Urinary bladder (tissue), 3 donors: ENCODE measurements at regions not wholly inside any gene's neighbourhood (a gene's known extent, or its start where the extent isn't known, plus 50 kb on each side); places are given as distances from the start of the nearest gene placed in this dataset.
"Not testable (repeated sequence)": the region's sequence is repeated elsewhere in the genome, so short reads cannot be mapped to it uniquely, and the experiment has no call there.

Experiments
- DNase-seq: peaks from one replicate; pipeline ENCODE4 v3.0.0-alpha.2; 2015; ENCODE audit errors: extremely low spot score
- H3K27ac ChIP-seq: one replicate; pipeline ENCODE4 v1.5.1; 2013; ENCODE audit warnings: low read depth, mild to moderate bottlenecking, moderate library complexity
- H3K36me3 ChIP-seq: one replicate; pipeline ENCODE4 v1.6.1; 2013; ENCODE audit warnings: mild to moderate bottlenecking, moderate library complexity; ENCODE audit not compliant: insufficient read depth
- H3K4me1 ChIP-seq: one replicate; pipeline ENCODE4 v1.6.1; 2013; ENCODE audit warnings: mild to moderate bottlenecking, moderate library complexity; ENCODE audit not compliant: insufficient read depth
- H3K4me3 ChIP-seq: one replicate; pipeline ENCODE4 v1.5.1; 2013; ENCODE audit warnings: low read depth, low read length
- WGBS: extraction: QIAGEN DNeasy Blood & Tissue Kit; methylation state at CpG from one replicate; pipeline ENCODE4 v1.1.7; 2013; 5-methylcytosine and 5-hydroxymethylcytosine counted together
- donor health status: healthy with polysubstance abuse.
- donor health status: healthy.

GRCh38 chr1:181319907-181320306 is 163.4 kb upstream of the CACNA1E start:
- DNase-seq, result no peak
- WGBS, result 54% methylated on average over 3 of the region's 3 CpGs

GRCh38 chr1:181324797-181325616 is 158.3 kb upstream of the CACNA1E start:
- no peak overlapping the region for H3K27ac ChIP-seq
- H3K4me1 ChIP-seq, result no peaks in the 10 kb centered on the region
- no peak for DNase-seq
- H3K4me3 ChIP-seq, result no peak overlapping the region
- 64% methylated on average over 11 of the region's 11 CpGs for WGBS
- H3K36me3 ChIP-seq, result no peaks in the 10 kb centered on the region

More at GRCh38 chr1:181319907-181320306, 163.4 kb upstream of the CACNA1E start:
- Histone ChIP-seq H3K27ac (no peak overlapping the region), H3K4me1 (peaks cover 1% of the 10 kb centered on the region), H3K4me3 (no peak overlapping the region), H3K36me3 (no peaks in the 10 kb centered on the region)

- H3K4me1 ChIP-seq, H3K27ac ChIP-seq, H3K36me3 ChIP-seq, DNase-seq, H3K4me3 ChIP-seq: not testable (repeated sequence)
- 69% methylated on average over 18 of the region's 18 CpGs for WGBS
Observed at GRCh38 chr1:181325765-181326164, 157.6 kb upstream of the CACNA1E start.

- Histone ChIP-seq H3K4me1 (no peaks in the 10 kb centered on the region), H3K27ac (no peak overlapping the region), H3K4me3 (no peak overlapping the region), H3K36me3 (no peaks in the 10 kb centered on the region)
- no peak for DNase-seq
- WGBS, result 98% methylated on average over 3 of the region's 3 CpGs
Observed at GRCh38 chr1:181326348-181326747, 157.0 kb upstream of the CACNA1E start.

GRCh38 chr1:181327796-181328195 is 155.5 kb upstream of the CACNA1E start:
- no peak overlapping the region for H3K4me3 ChIP-seq

GRCh38 chr1:181334724-181335123 is 148.6 kb upstream of the CACNA1E start:
- DNase-seq, result no peak
- Histone ChIP-seq H3K4me3 (no peak overlapping the region), H3K27ac (no peak overlapping the region), H3K4me1 (no peaks in the 10 kb centered on the region), H3K36me3 (no peaks in the 10 kb centered on the region)
- 87% methylated on average over 2 of the region's 2 CpGs for WGBS

More at GRCh38 chr1:181327796-181328195, 155.5 kb upstream of the CACNA1E start:
- Histone ChIP-seq H3K36me3 (no peaks in the 10 kb centered on the region), H3K27ac (no peak overlapping the region), H3K4me1 (no peaks in the 10 kb centered on the region)
- DNase-seq, result no peak
- WGBS, result 92% methylated on average over 4 of the region's 4 CpGs

- no peaks in the 10 kb centered on the region for H3K4me1 ChIP-seq
- no peak overlapping the region for H3K4me3 ChIP-seq
- WGBS, result 77% methylated on average over 3 of the region's 3 CpGs
- DNase-seq, result no peak
- H3K27ac ChIP-seq, result no peak overlapping the region
- no peaks in the 10 kb centered on the region for H3K36me3 ChIP-seq
Observed at GRCh38 chr1:181335631-181336030, 147.7 kb upstream of the CACNA1E start.

- no peak overlapping the region for H3K27ac ChIP-seq
- DNase-seq, result no peak
- no peaks in the 10 kb centered on the region for H3K36me3 ChIP-seq
- H3K4me3 ChIP-seq, result no peak overlapping the region
- no peaks in the 10 kb centered on the region for H3K4me1 ChIP-seq
- 69% methylated on average over 6 of the region's 6 CpGs for WGBS
Observed at GRCh38 chr1:181341026-181341632, 142.2 kb upstream of the CACNA1E start.

- no peak for DNase-seq
- Histone ChIP-seq H3K4me1 (no peaks in the 10 kb centered on the region), H3K36me3 (no peaks in the 10 kb centered on the region), H3K4me3 (no peak overlapping the region), H3K27ac (no peak overlapping the region)
- 79% methylated on average over 3 of the region's 3 CpGs for WGBS
Observed at GRCh38 chr1:181344091-181344490, 139.2 kb upstream of the CACNA1E start.

GRCh38 chr1:181345146-181345545 is 138.2 kb upstream of the CACNA1E start:
- 62% methylated on average over 6 of the region's 6 CpGs for WGBS
- DNase-seq, result no peak
- no peaks in the 10 kb centered on the region for H3K36me3 ChIP-seq
- H3K27ac ChIP-seq, result no peak overlapping the region
- no peaks in the 10 kb centered on the region for H3K4me1 ChIP-seq
- H3K4me3 ChIP-seq, result no peak overlapping the region

- H3K4me1 ChIP-seq, result no peaks in the 10 kb centered on the region
- no peak overlapping the region for H3K4me3 ChIP-seq
- no peak for DNase-seq
- no peak overlapping the region for H3K27ac ChIP-seq
- no peaks in the 10 kb centered on the region for H3K36me3 ChIP-seq
- WGBS, result 84% methylated on average over 14 of the region's 14 CpGs
Observed at GRCh38 chr1:181347495-181348390, 135.6 kb upstream of the CACNA1E start.

GRCh38 chr1:181349512-181349911 is 133.8 kb upstream of the CACNA1E start:
- Histone ChIP-seq H3K36me3 (no peaks in the 10 kb centered on the region), H3K27ac (no peak overlapping the region), H3K4me1 (no peaks in the 10 kb centered on the region), H3K4me3 (no peak overlapping the region)
- WGBS, result 73% methylated on average over 2 of the region's 2 CpGs
- no peak for DNase-seq

- no peaks in the 10 kb centered on the region for H3K4me1 ChIP-seq
- WGBS, result 86% methylated on average over 7 of the region's 7 CpGs
- no peak overlapping the region for H3K27ac ChIP-seq
- H3K4me3 ChIP-seq, result no peak overlapping the region
- no peak for DNase-seq
- no peaks in the 10 kb centered on the region for H3K36me3 ChIP-seq
Observed at GRCh38 chr1:181350131-181350530, 133.2 kb upstream of the CACNA1E start.
